A549 (cell line): ENCODE measurements at regions not wholly inside any gene's neighbourhood (a gene's known extent, or its start where the extent isn't known, plus 50 kb on each side); places are given as distances from the start of the nearest gene placed in this dataset.

Experiments used
- ATAC-seq, 2 experiments: fragments of 200-7000 bp in 1 of 2; fragments of >200 bp in 1 of 2; cut with Nextera tagmentation in 1 of 2; cut with Tn5 transposase in 1 of 2; 3 replicates each; pipeline versions ENCODE4 v1.8.0 to v1.9.1; 2018 to 2020; ENCODE audit warnings: mild to moderate bottlenecking in 1 of 2, moderate library complexity in 1 of 2
- CTCF ChIA-PET: fragments of 300-600 bp; sonication (Branson Sonifier 250); formaldehyde crosslinking; extraction: SDS; loops from one replicate; lab custom pipeline; 2021; ENCODE audit warnings: antibody characterized with exemption, inconsistent platforms; lab: Yijun Ruan, JAX
- POLR2A ChIA-PET: fragments of 350-600 bp; formaldehyde crosslinking; extraction: SDS; loops from one replicate; lab custom pipeline; 2021; ENCODE audit warnings: antibody characterized with exemption, inconsistent platforms; lab: Yijun Ruan, JAX
- DNase-seq, 2 experiments: peaks; one replicate each; pipeline versions ENCODE4 v3.0.0 to v3.0.0-alpha.2; 2011 to 2016; ENCODE audit warnings: low read depth in 1 of 2, low spot score in 1 of 2
- FAIRE-seq: peaks from 2 replicates; lab custom pipeline; 2011; peaks lifted over from hg19 to GRCh38; lab: Jason Lieb, UNC
- H3K27ac ChIP-seq, 2 experiments: fragments of >200 bp; sonication (Bioruptor Twin); formaldehyde crosslinking; 3 replicates each; pipeline ENCODE4 v1.5.1; 2016 to 2017
- H3K4me1 ChIP-seq: fragments of >200 bp; sonication (Bioruptor Twin); formaldehyde crosslinking; 3 replicates; pipeline ENCODE4 v1.6.1; 2016
- H3K4me2 ChIP-seq: fragments of >200 bp; sonication (Bioruptor Twin); formaldehyde crosslinking; 3 replicates; pipeline ENCODE4 v1.6.1; 2016
- H3K4me3 ChIP-seq: fragments of >200 bp; sonication (Bioruptor Twin); formaldehyde crosslinking; 3 replicates; pipeline ENCODE4 v1.5.1; 2016
- H3K9me3 ChIP-seq: fragments of >200 bp; sonication (Bioruptor Twin); formaldehyde crosslinking; 3 replicates; pipeline ENCODE4 v1.6.1; 2016
- BCL3 ChIP-seq: fragments of >200 bp; sonication (Bioruptor Twin); formaldehyde crosslinking; IDR thresholded peaks from 3 replicates; pipeline ENCODE4 v1.6.1; 2016
- BHLHE40 ChIP-seq: IDR thresholded peaks from 2 replicates; pipeline ENCODE4 v1.6.1; 2012; ENCODE audit warnings: low read depth, low read length, inconsistent platforms
- CHD2 ChIP-seq: fragments of 150-350 bp; IDR thresholded peaks from 2 replicates; pipeline ENCODE4 v1.6.1; 2014; ENCODE audit warnings: low read length; ENCODE audit not compliant: partially characterized antibody
- CTCF ChIP-seq: fragments of >200 bp; sonication (Bioruptor Twin); formaldehyde crosslinking; IDR thresholded peaks from 3 replicates; pipeline ENCODE4 v1.5.1; 2016
- E2F6 ChIP-seq: IDR thresholded peaks from 2 replicates; pipeline ENCODE4 v1.6.1; 2012; ENCODE audit warnings: low read depth, borderline replicate concordance
- EHMT2 ChIP-seq: fragments of 200-600 bp; sonication (generic); IDR thresholded peaks from 2 replicates; pipeline ENCODE4 v1.6.1; 2016; ENCODE audit warnings: antibody characterized with exemption, low read depth, mild to moderate bottlenecking, moderate library complexity
- HDAC2 ChIP-seq: fragments of 200-600 bp; sonication (generic); IDR thresholded peaks from 2 replicates; pipeline ENCODE4 v1.6.1; 2016
- KDM5A ChIP-seq: fragments of 200-600 bp; sonication (generic); IDR thresholded peaks from 2 replicates; pipeline ENCODE4 v1.6.1; 2016; ENCODE audit warnings: antibody characterized with exemption, mild to moderate bottlenecking
- MAZ ChIP-seq: fragments of 150-350 bp; IDR thresholded peaks from 2 replicates; pipeline ENCODE4 v1.6.1; 2014; ENCODE audit warnings: antibody characterized with exemption, low read depth, low read length, borderline replicate concordance
- MYC ChIP-seq: IDR thresholded peaks from 2 replicates; pipeline ENCODE4 v1.6.1; 2012; ENCODE audit warnings: mild to moderate bottlenecking, inconsistent platforms, low read length, improper control_type of control experiment, borderline replicate concordance
- NPAS2 ChIP-seq: fragments of 250-450 bp; sonication (Bioruptor Pico); IDR thresholded peaks from 2 replicates; pipeline ENCODE4 v1.8.0; 2022; ENCODE audit warnings: mild to moderate bottlenecking, moderate library complexity, borderline replicate concordance
- POLR2AphosphoS2 ChIP-seq: conservative IDR thresholded peaks from 2 replicates; pipeline ENCODE4 v1.6.1; 2012; ENCODE audit warnings: low read length, improper control_type of control experiment, inconsistent platforms
- RAD21 ChIP-seq, 2 experiments: fragments of >200 bp in 1 of 2; sonication (Bioruptor Twin) in 1 of 2; formaldehyde crosslinking in 1 of 2; IDR thresholded peaks in 1 of 2; conservative IDR thresholded peaks in 1 of 2; 2 replicates in 1 of 2; 3 replicates in 1 of 2; pipeline ENCODE4 v1.6.1; 2012 to 2018; ENCODE audit warnings: inconsistent platforms in 1 of 2
- USF2 ChIP-seq: fragments of 450-650 bp; IDR thresholded peaks from 2 replicates; pipeline ENCODE4 v1.6.1; 2014; ENCODE audit warnings: antibody characterized with exemption
- ZC3H11A ChIP-seq: fragments of 450-650 bp; IDR thresholded peaks from 2 replicates; pipeline ENCODE4 v1.6.1; 2014; ENCODE audit warnings: antibody characterized with exemption, mild to moderate bottlenecking
- ZNF302 ChIP-seq: fragments of 250-450 bp; sonication (Bioruptor Pico); IDR thresholded peaks from 2 replicates; pipeline ENCODE4 v1.9.0; 2021; ENCODE audit warnings: inconsistent platforms, mild to moderate bottlenecking, moderate library complexity
- WGBS: methylation state at CpG from one replicate; pipeline ENCODE4 v1.1.6; 2017; ENCODE audit errors: missing lambda C conversion rate; 5-methylcytosine and 5-hydroxymethylcytosine counted together

- FAIRE-seq: no peak
- TF ChIP-seq BHLHE40 (no peak), HDAC2 (no peak), CHD2 (no peak), MAZ (no peak), NPAS2 (CRISPR knock-in tag) (no peak), ZNF302 (CRISPR knock-in tag) (no peak), ZC3H11A (no peak), CTCF (no peak), USF2 (no peak)
These were observed 91.4 kb downstream of the ZNF621 start for GRCh38 chr3:40615918-40616819.

GRCh38 chr3:40617084-40617483, 92.3 kb downstream of the ZNF621 start:
- POLR2A ChIA-PET: interaction anchor here (0.6 kb wide), 1 partner anchor 616 kb away, joined by 3 read pairs; no protein-coding TSS in a partner anchor
- Histone ChIP-seq H3K9me3 (no peaks in the 10 kb centered on the region), H3K4me2 (no peak overlapping the region), H3K4me1 (no peaks in the 10 kb centered on the region), H3K4me3 (no peak overlapping the region), H3K27ac (no peak overlapping the region)
- 27% methylated on average over 3 of the region's 3 CpGs for WGBS
- no peak for ATAC-seq
- TF ChIP-seq EHMT2: no peak
- no peak for TF ChIP-seq ZC3H11A
- no peak for TF ChIP-seq RAD21 (conservative IDR thresholded peaks at IDR 0.05 in 1 of 2, IDR thresholded peaks at IDR 0.05 in 1 of 2)
- no peak for TF ChIP-seq KDM5A
- no peak for TF ChIP-seq POLR2AphosphoS2
- TF ChIP-seq MYC: no peak
- TF ChIP-seq E2F6: no peak
- TF ChIP-seq BCL3: no peak
- TF ChIP-seq USF2: no peak
- DNase-seq: no peak
- CTCF ChIA-PET: interaction anchor here (0.6 to 1.7 kb wide), 2 partner anchors 11 to 57 kb away, joined by 3 read pairs; no protein-coding TSS in a partner anchor
- FAIRE-seq: no peak

More at GRCh38 chr3:40615918-40616819, 91.4 kb downstream of the ZNF621 start:
- H3K4me1 ChIP-seq: no peaks in the 10 kb centered on the region
- ATAC-seq: no peak
- H3K9me3 ChIP-seq: no peaks in the 10 kb centered on the region
- no peak overlapping the region for H3K27ac ChIP-seq
- 53% methylated on average over 15 of the region's 16 CpGs for WGBS
- no peak overlapping the region for H3K4me2 ChIP-seq
- H3K4me3 ChIP-seq: no peak overlapping the region
- ChIA-PET POLR2A (no interaction called here), CTCF (interaction anchor here (1.7 kb wide), 1 partner anchor 11 kb away, joined by 3 read pairs; no protein-coding TSS in a partner anchor)
- DNase-seq: no peak
